ENCODE measurements at regions not wholly inside any gene's neighbourhood (a gene's known extent, or its start where the extent isn't known, plus 50 kb on each side); places are given as distances from the start of the nearest gene placed in this dataset.

DNA sequence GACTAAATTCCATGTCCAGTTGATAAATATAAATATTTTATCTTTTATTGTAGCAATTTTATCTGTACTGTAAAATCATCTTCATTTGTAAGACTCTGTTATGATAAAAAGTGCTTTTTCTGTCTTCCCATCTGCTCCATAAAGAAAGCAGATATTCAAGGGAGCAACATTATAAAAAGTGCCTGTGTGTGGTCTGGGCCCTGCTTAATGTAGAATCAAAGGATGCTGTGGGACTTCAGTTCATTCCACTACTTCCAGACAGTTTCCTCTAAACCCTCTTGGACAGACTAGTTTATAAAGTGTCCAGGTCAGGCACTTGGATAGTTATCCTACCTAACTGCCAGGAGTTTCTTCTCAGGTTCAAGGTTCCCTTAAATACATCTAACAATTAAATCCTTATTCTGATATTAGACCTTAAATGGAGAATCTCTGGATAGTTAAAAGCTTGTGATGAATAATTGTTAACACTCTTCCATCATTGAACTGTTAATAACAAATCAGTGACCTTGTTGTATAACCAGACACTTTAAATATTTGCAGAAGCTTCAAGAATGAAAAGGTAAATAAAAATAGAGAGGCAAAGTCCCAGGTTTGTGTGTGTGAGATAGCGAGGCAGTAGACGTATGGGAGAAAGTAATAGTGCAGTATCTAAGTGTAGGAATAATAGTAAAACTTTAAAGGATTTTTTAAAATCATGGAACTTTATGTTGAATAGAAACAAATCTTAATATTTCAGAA is 237.5 kb upstream of the CTSO start:
- DNase-seq: no peak
- H3K36me3 ChIP-seq (ENCODE audit: control insufficient read depth, insufficient read depth, low read length): no peaks in the 10 kb centered on the region
- H3K4me3 ChIP-seq (ENCODE audit: low read length): no peak overlapping the region
- no peaks in the 10 kb centered on the region for H3K27me3 ChIP-seq (ENCODE audit: control insufficient read depth, insufficient read depth, low read length)
- H3K9me3 ChIP-seq (ENCODE audit: control insufficient read depth, low read depth, low read length): no peaks in the 10 kb centered on the region
- 23% methylated on average over 2 of the region's 2 CpGs for WGBS (ENCODE audit: insufficient coverage, low lambda C conversion rate)
- H3K27ac ChIP-seq (ENCODE audit: low read length): no peak overlapping the region
- no peaks in the 10 kb centered on the region for H3K4me1 ChIP-seq (ENCODE audit: control insufficient read depth, insufficient read depth, low read length)

DNA sequence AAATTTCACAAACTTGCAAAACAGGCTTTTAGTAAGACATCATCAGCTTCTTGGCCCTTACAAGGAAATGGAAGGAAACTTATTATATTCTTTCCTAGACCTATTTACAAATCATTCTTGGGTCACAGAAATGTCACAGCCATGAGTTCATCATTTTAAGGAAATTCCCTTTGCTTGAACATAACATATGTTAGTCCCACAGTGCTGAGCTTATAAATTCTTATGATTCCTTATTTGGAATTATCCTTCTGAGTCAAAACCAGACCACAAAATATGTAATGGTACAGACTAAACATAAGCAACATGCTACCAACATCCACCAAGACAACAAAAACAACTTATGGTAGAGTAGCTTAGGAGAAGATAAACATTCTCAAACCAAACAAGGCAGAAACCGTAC is 236.9 kb upstream of the CTSO start:
- Histone ChIP-seq H3K4me1 (ENCODE audit: control insufficient read depth, insufficient read depth, low read length) (no peaks in the 10 kb centered on the region), H3K9me3 (ENCODE audit: control insufficient read depth, low read depth, low read length) (no peaks in the 10 kb centered on the region), H3K27me3 (ENCODE audit: control insufficient read depth, insufficient read depth, low read length) (no peaks in the 10 kb centered on the region), H3K36me3 (ENCODE audit: control insufficient read depth, insufficient read depth, low read length) (no peaks in the 10 kb centered on the region), H3K4me3 (ENCODE audit: low read length) (no peak overlapping the region), H3K27ac (ENCODE audit: low read length) (no peak overlapping the region)
- 100% methylated on average over 1 of the region's 1 CpG for WGBS (ENCODE audit: insufficient coverage, low lambda C conversion rate)
- peak in 1 of 2 donors; percentile 5 for DNase-seq

DNA sequence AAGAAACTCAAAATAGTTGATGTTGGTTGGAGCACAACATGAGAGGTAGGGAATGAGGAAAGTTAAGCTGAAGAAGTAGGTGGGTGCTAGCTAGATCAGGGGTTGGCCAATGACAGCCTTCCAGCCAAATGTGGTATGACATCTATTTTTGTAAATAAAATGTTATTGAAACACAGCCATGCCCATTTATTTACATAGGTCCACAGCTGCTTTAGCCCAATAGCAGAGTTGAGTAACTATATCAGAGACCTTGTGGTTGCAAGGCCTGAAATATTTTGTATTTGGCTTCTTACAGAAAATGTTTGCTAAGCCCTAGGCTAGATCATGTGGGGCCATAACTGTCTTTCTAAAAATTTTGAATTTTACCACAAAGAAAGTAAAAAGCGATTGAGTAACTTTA is 234.9 kb upstream of the CTSO start:
- Histone ChIP-seq H3K4me1 (ENCODE audit: control insufficient read depth, insufficient read depth, low read length) (no peaks in the 10 kb centered on the region), H3K36me3 (ENCODE audit: control insufficient read depth, insufficient read depth, low read length) (no peaks in the 10 kb centered on the region), H3K9me3 (ENCODE audit: control insufficient read depth, low read depth, low read length) (no peaks in the 10 kb centered on the region), H3K4me3 (ENCODE audit: low read length) (no peak overlapping the region), H3K27me3 (ENCODE audit: control insufficient read depth, insufficient read depth, low read length) (no peaks in the 10 kb centered on the region), H3K27ac (ENCODE audit: low read length) (no peak overlapping the region)
- DNase-seq: no peak
- WGBS (ENCODE audit: insufficient coverage, low lambda C conversion rate): 86% methylated on average over 1 of the region's 1 CpG

DNA sequence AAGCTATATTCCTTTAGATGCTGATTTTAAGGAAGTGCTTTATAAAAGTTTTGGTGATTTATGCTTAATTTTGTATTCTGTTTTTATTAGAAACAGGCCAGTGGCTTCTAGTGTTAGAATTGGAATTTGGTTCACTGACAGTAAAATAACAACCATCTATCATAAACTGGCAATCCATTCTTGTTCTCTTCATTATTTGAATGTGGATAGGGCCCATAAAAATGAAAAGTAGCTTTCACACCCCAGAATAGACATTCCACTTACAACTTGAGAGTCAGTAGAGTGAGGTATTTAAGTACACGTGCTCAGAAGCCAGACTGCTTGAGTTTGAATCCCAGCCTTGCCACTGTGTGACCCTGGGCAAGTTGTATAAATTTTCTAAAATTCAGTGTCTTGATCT is 232.4 kb upstream of the CTSO start:
- no peaks in the 10 kb centered on the region for H3K36me3 ChIP-seq (ENCODE audit: control insufficient read depth, insufficient read depth, low read length)
- H3K4me3 ChIP-seq (ENCODE audit: low read length): no peak overlapping the region
- no peaks in the 10 kb centered on the region for H3K4me1 ChIP-seq (ENCODE audit: control insufficient read depth, insufficient read depth, low read length)
- no peak for DNase-seq
- WGBS (ENCODE audit: insufficient coverage, low lambda C conversion rate): no CpG with 5 or more reads among the region's 1 CpG
- no peaks in the 10 kb centered on the region for H3K27me3 ChIP-seq (ENCODE audit: control insufficient read depth, insufficient read depth, low read length)
- H3K9me3 ChIP-seq (ENCODE audit: control insufficient read depth, low read depth, low read length): no peaks in the 10 kb centered on the region
- H3K27ac ChIP-seq (ENCODE audit: low read length): no peak overlapping the region

DNA sequence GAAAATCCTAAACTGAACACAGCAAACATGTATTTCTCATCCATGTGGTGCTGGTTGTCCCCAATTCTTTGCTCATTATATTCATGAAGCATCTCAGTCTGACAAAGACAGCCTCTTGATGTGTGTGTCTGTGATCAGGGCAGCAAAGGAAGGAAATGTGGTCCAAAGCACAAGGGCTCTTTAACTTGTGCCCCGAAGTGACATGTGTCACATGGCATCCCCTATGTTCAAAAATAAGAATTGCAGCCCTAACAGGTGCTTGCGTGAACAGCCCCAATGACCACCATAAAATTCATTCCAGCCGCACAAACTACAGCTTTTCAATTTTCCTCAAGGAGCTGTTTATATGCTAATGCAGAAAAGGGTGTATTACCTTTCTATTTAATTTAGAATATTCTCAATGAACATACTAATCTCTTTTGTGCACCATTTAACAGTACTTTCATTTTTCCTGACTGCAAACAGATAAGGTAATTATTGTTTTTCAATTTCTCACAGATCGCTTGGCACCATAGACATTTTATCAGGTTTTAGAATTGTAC is 231.9 kb upstream of the CTSO start:
- H3K27ac ChIP-seq (ENCODE audit: low read length): no peak overlapping the region
- no peaks in the 10 kb centered on the region for H3K36me3 ChIP-seq (ENCODE audit: control insufficient read depth, insufficient read depth, low read length)
- WGBS (ENCODE audit: insufficient coverage, low lambda C conversion rate): no CpG with 5 or more reads among the region's 4 CpGs
- H3K4me1 ChIP-seq (ENCODE audit: control insufficient read depth, insufficient read depth, low read length): no peaks in the 10 kb centered on the region
- no peaks in the 10 kb centered on the region for H3K9me3 ChIP-seq (ENCODE audit: control insufficient read depth, low read depth, low read length)
- no peak for DNase-seq
- H3K4me3 ChIP-seq (ENCODE audit: low read length): no peak overlapping the region
- no peaks in the 10 kb centered on the region for H3K27me3 ChIP-seq (ENCODE audit: control insufficient read depth, insufficient read depth, low read length)

DNA sequence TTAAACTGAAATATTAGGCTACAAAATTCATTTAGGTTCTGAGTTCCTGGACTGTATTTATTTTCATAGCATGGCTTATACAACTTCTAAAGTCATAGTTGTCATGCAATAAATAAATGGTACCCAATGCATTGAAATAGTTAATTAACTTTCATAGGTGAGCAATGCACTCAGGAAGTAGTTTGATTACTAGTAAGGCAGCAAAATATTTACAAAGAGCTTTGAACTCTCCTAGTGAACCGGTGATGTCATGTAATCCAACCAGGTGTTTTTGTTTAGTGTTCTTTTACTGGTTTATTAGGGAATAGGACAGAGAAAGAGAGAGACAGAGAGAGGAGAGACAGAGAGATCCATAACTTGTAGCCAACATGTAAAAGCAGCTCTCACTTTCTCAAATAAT is 228.6 kb upstream of the CTSO start:
- no peaks in the 10 kb centered on the region for H3K4me1 ChIP-seq (ENCODE audit: control insufficient read depth, insufficient read depth, low read length)
- no peaks in the 10 kb centered on the region for H3K27me3 ChIP-seq (ENCODE audit: control insufficient read depth, insufficient read depth, low read length)
- no peak overlapping the region for H3K27ac ChIP-seq (ENCODE audit: low read length)
- no peaks in the 10 kb centered on the region for H3K9me3 ChIP-seq (ENCODE audit: control insufficient read depth, low read depth, low read length)
- no peak overlapping the region for H3K4me3 ChIP-seq (ENCODE audit: low read length)
- no peak for DNase-seq
- no CpG with 5 or more reads among the region's 1 CpG for WGBS (ENCODE audit: insufficient coverage, low lambda C conversion rate)
- no peaks in the 10 kb centered on the region for H3K36me3 ChIP-seq (ENCODE audit: control insufficient read depth, insufficient read depth, low read length)

DNA sequence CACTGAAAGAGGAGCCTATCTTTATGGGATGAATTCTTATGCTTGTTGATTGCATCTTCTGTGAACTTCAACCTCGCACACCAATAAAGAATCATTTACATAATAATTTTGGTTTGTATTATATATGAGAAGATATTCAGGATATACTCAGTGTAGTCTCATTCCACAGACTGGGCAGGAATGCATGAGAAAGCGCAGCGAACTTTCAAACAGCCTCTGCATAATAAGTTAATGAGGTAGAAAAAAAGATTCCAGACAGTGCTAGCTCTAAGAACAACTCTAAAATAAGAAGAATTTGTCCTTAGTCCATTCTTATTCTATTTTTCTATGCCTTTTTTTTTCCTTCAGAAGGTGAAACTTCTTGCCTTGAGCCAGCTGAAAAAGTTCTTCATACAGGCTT is 224.3 kb upstream of the CTSO start:
- no peaks in the 10 kb centered on the region for H3K9me3 ChIP-seq (ENCODE audit: control insufficient read depth, low read depth, low read length)
- no peaks in the 10 kb centered on the region for H3K36me3 ChIP-seq (ENCODE audit: control insufficient read depth, insufficient read depth, low read length)
- no peak overlapping the region for H3K27ac ChIP-seq (ENCODE audit: low read length)
- H3K4me3 ChIP-seq (ENCODE audit: low read length): no peak overlapping the region
- WGBS (ENCODE audit: insufficient coverage, low lambda C conversion rate): 100% methylated on average over 2 of the region's 3 CpGs
- DNase-seq: no peak
- H3K27me3 ChIP-seq (ENCODE audit: control insufficient read depth, insufficient read depth, low read length): no peaks in the 10 kb centered on the region
- no peaks in the 10 kb centered on the region for H3K4me1 ChIP-seq (ENCODE audit: control insufficient read depth, insufficient read depth, low read length)

DNA sequence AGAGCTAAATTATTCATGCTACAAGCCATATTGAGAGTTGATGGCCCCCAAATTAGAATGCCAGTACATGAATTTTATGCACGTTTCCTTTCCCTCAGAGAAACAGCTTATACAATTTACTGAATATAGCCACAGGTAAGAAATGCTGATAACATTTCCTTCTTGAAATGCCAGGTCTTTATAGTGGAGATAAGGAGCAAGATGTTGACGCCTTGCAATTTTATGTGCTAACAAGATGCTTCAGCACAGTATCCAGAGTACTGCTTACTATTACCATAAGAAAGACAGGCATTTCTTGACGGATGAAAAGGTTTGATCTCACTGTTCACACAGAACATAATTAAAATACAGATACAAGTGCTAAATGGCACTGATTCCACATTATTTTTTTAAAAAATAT is 223.2 kb upstream of the CTSO start:
- no peak overlapping the region for H3K4me3 ChIP-seq (ENCODE audit: low read length)
- no CpG with 5 or more reads among the region's 3 CpGs for WGBS (ENCODE audit: insufficient coverage, low lambda C conversion rate)
- H3K9me3 ChIP-seq (ENCODE audit: control insufficient read depth, low read depth, low read length): no peaks in the 10 kb centered on the region
- no peak for DNase-seq
- H3K27ac ChIP-seq (ENCODE audit: low read length): no peak overlapping the region
- H3K36me3 ChIP-seq (ENCODE audit: control insufficient read depth, insufficient read depth, low read length): no peaks in the 10 kb centered on the region
- H3K4me1 ChIP-seq (ENCODE audit: control insufficient read depth, insufficient read depth, low read length): no peaks in the 10 kb centered on the region
- H3K27me3 ChIP-seq (ENCODE audit: control insufficient read depth, insufficient read depth, low read length): no peaks in the 10 kb centered on the region

DNA sequence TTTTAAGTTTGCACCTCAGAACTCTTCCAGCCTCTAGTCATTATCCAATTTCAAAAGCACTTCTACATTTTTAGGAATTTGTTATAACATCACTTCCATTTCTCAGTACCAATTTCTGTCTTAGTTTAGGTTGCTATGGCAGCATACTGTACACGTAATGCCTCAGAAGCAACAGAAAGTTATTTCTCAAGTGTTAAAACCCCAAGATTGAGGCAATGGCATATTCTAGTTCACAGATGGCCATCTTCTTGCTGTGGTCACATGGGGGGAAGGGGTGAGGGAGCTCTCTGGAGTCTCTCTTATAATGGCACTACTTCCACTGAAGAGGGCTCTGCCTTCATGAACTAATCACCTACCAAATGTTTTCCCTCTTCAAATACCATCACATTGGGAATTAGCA is 220.3 kb upstream of the CTSO start:
- DNase-seq: no peak
- no peak overlapping the region for H3K4me3 ChIP-seq (ENCODE audit: low read length)
- H3K27ac ChIP-seq (ENCODE audit: low read length): no peak overlapping the region
- no peaks in the 10 kb centered on the region for H3K27me3 ChIP-seq (ENCODE audit: control insufficient read depth, insufficient read depth, low read length)
- no CpG with 5 or more reads among the region's 1 CpG for WGBS (ENCODE audit: insufficient coverage, low lambda C conversion rate)
- no peaks in the 10 kb centered on the region for H3K9me3 ChIP-seq (ENCODE audit: control insufficient read depth, low read depth, low read length)
- H3K4me1 ChIP-seq (ENCODE audit: control insufficient read depth, insufficient read depth, low read length): no peaks in the 10 kb centered on the region
- H3K36me3 ChIP-seq (ENCODE audit: control insufficient read depth, insufficient read depth, low read length): no peaks in the 10 kb centered on the region

DNA sequence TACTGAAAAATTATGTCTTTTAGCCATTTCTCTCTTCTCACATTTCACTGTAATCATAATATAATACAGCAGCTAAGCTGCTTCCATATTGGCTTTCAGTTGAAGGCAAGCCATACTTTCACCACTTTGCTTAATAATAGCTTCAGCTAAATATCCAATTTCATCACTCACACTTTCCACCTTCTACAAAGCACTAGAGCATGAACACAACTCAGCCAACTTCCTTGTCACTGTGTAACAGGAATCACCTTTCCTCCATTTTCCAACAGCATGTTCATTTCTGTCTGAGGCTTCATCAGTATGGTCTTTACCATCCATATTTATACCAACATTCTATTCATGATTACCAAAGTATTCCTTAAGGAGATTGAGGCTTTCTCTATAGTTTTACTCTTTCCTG is 219.8 kb upstream of the CTSO start:
- Histone ChIP-seq H3K27me3 (ENCODE audit: control insufficient read depth, insufficient read depth, low read length) (no peaks in the 10 kb centered on the region), H3K27ac (ENCODE audit: low read length) (no peak overlapping the region), H3K4me3 (ENCODE audit: low read length) (no peak overlapping the region), H3K9me3 (ENCODE audit: control insufficient read depth, low read depth, low read length) (no peaks in the 10 kb centered on the region), H3K4me1 (ENCODE audit: control insufficient read depth, insufficient read depth, low read length) (no peaks in the 10 kb centered on the region), H3K36me3 (ENCODE audit: control insufficient read depth, insufficient read depth, low read length) (no peaks in the 10 kb centered on the region)
- no peak for DNase-seq

DNA sequence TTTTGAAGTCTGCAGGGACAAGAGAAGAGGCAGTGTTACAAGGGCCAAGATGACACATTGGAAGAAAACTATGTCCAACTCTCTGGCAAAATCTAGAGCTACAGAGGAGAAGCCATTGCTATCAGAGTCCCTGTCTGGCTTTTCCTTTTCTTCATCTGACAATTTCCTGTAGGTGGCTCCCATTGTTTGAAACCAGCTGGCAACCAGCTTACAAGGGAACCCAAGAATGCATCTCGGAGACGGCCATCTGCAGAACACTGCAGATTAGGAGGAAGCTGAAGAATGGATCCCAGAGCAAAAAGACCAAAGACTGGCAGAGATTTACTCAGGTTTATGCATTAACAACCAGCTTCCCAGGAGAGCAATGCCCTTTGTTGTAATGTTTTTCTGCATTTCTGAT is 216.2 kb upstream of the CTSO start:
- no peaks in the 10 kb centered on the region for H3K4me1 ChIP-seq (ENCODE audit: control insufficient read depth, insufficient read depth, low read length)
- no peak for DNase-seq
- no CpG with 5 or more reads among the region's 2 CpGs for WGBS (ENCODE audit: insufficient coverage, low lambda C conversion rate)
- H3K4me3 ChIP-seq (ENCODE audit: low read length): no peak overlapping the region
- H3K9me3 ChIP-seq (ENCODE audit: control insufficient read depth, low read depth, low read length): no peaks in the 10 kb centered on the region
- no peak overlapping the region for H3K27ac ChIP-seq (ENCODE audit: low read length)
- H3K36me3 ChIP-seq (ENCODE audit: control insufficient read depth, insufficient read depth, low read length): no peaks in the 10 kb centered on the region
- no peaks in the 10 kb centered on the region for H3K27me3 ChIP-seq (ENCODE audit: control insufficient read depth, insufficient read depth, low read length)

Measured in large intestine (tissue), 3 donors.